ENCODE measurements at regions not wholly inside any gene's neighbourhood (a gene's known extent, or its start where the extent isn't known, plus 50 kb on each side); places are given as distances from the start of the nearest gene placed in this dataset.

DNA sequence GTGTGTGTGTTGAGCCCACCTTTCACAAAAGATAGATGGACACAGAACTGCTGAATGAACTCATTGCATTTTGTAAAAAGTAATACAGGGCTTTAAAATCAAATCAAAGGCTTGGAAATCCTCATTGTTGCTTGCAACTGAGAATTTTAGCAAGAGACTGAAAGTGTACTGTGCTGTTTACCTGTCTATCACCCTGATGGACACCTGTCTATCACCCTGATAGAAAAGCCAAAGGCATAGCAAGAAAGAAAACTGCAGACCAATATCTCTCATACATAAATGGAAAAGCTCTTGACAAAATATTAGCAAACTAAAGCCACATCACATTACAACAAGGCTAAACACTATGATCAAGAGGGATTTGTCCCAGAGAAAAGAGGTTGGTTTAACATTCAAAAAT is 107.5 kb upstream of the TMEM18 start:
- Histone ChIP-seq H3K27me3 (replicated peaks in 1 of 4; ENCODE audit: control extremely low read depth in 1 of 4, control insufficient read depth in 3 of 4, insufficient read depth in 4 of 4, low read length in 3 of 4) (no peaks in the 10 kb centered on the region), H3K4me2 (replicated peaks; ENCODE audit: low read depth, low read length, poor library complexity, severe bottlenecking) (no peak overlapping the region), H3K27ac (ENCODE audit: low read length in 2 of 2) (no peak overlapping the region), H3K4me3 (ENCODE audit: control extremely low read depth in 1 of 5, extremely low read depth in 1 of 5, insufficient read depth in 1 of 5, low read depth in 2 of 5, low read length in 4 of 5) (no peak overlapping the region), H3K9me3 (ENCODE audit: control extremely low read depth in 1 of 3, control insufficient read depth in 2 of 3, insufficient read depth in 1 of 3, low read length in 2 of 3) (peaks cover 0 to 19% (median 2%) of the 10 kb centered on the region in 3 donors), H3K79me2 (ENCODE audit: control insufficient read depth, insufficient read depth, low read length) (no peaks in the 10 kb centered on the region), H4K20me1 (ENCODE audit: control insufficient read depth, insufficient read depth, low read length, poor library complexity, severe bottlenecking) (no peaks in the 10 kb centered on the region), H3K4me1 (ENCODE audit: control insufficient read depth in 2 of 2, insufficient read depth in 2 of 2, low read length in 2 of 2) (no peaks in the 10 kb centered on the region), H3K36me3 (replicated peaks in 1 of 2; ENCODE audit: control extremely low read depth in 1 of 2, control insufficient read depth in 1 of 2, extremely low read depth in 1 of 2, insufficient read depth in 2 of 2, low read length in 1 of 2) (no peaks in the 10 kb centered on the region), H3K9ac (ENCODE audit: low read length) (no peak overlapping the region), H2AFZ (ENCODE audit: insufficient read depth, low read depth, low read length, poor library complexity, severe bottlenecking) (no peak overlapping the region)
- ChIA-PET CTCF (no interaction called here), POLR2A (no interaction called here)
- ATAC-seq (ENCODE audit: low read depth) (no peak), DNase-seq (no peak)
- Mint-ChIP-seq H3K9me3 (ENCODE audit: insufficient read depth) (peaks cover 2% of the 10 kb centered on the region), H3K4me3 (no peak overlapping the region), H3K4me1 (no peaks in the 10 kb centered on the region), H3K27me3 (peaks cover 3% of the 10 kb centered on the region), H3K27ac (no peak overlapping the region)
- TF ChIP-seq CTCF (IDR thresholded peaks at IDR 0.05) (no peak), EZH2 (IDR thresholded peaks at IDR 0.05; ENCODE audit: borderline replicate concordance, insufficient read depth, low read depth, low read length, poor library complexity, severe bottlenecking) (no peak)
- intact Hi-C loops (cut with micrococcal nuclease) = no loop called here

DNA sequence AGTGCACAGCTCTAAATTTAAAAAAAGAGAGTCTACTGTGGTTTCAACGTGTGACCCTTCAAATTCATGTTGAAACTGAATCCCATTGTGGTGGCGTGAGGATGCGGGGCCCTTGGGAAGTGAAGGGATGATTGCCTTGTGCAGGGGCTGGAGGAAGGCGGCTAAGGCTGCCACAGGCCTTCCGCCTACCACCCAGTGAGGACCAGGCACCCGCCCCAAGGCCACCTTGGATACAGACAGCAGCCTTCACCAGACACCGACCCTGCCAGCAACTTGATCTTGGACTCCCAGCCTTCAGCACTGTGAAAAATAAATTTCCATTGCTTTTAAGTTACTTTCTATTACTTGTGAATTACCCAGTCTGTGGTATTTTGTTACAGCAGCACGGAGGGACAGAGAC is 103.4 kb upstream of the TMEM18 start:
- POLR2A ChIA-PET = no interaction called here
- H3K27me3 ChIP-seq (replicated peaks in 1 of 4; ENCODE audit: control extremely low read depth in 1 of 4, control insufficient read depth in 3 of 4, insufficient read depth in 4 of 4, low read length in 3 of 4) = no peaks in the 10 kb centered on the region
- CTCF ChIA-PET = no interaction called here
- H3K4me2 ChIP-seq (replicated peaks; ENCODE audit: low read depth, low read length, poor library complexity, severe bottlenecking) = no peak overlapping the region
- Mint-ChIP-seq H3K27me3 (peaks cover 13% of the 10 kb centered on the region), H3K9me3 (ENCODE audit: insufficient read depth) (no peaks in the 10 kb centered on the region), H3K4me1 (no peaks in the 10 kb centered on the region), H3K4me3 (no peak overlapping the region), H3K27ac (no peak overlapping the region)
- intact Hi-C loops (cut with micrococcal nuclease) = no loop called here
- TF ChIP-seq EZH2 (IDR thresholded peaks at IDR 0.05; ENCODE audit: borderline replicate concordance, insufficient read depth, low read depth, low read length, poor library complexity, severe bottlenecking) (no peak), CTCF (IDR thresholded peaks at IDR 0.05) (no peak)
- no peaks in the 10 kb centered on the region for H3K36me3 ChIP-seq (replicated peaks in 1 of 2; ENCODE audit: control extremely low read depth in 1 of 2, control insufficient read depth in 1 of 2, extremely low read depth in 1 of 2, insufficient read depth in 2 of 2, low read length in 1 of 2)
- no peak overlapping the region for H3K9ac ChIP-seq (ENCODE audit: low read length)
- ATAC-seq (ENCODE audit: low read depth) (no peak), DNase-seq (no peak)
- H3K27ac ChIP-seq (ENCODE audit: low read length in 2 of 2) = no peak overlapping the region
- H3K4me1 ChIP-seq (ENCODE audit: control insufficient read depth in 2 of 2, insufficient read depth in 2 of 2, low read length in 2 of 2) = no peaks in the 10 kb centered on the region
- H3K9me3 ChIP-seq (ENCODE audit: control extremely low read depth in 1 of 3, control insufficient read depth in 2 of 3, insufficient read depth in 1 of 3, low read length in 2 of 3) = peaks cover 0 to 13% (median 2%) of the 10 kb centered on the region in 3 donors
- no peaks in the 10 kb centered on the region for H4K20me1 ChIP-seq (ENCODE audit: control insufficient read depth, insufficient read depth, low read length, poor library complexity, severe bottlenecking)
- WGBS (ENCODE audit: insufficient coverage) = 94% methylated on average over 8 of the region's 8 CpGs
- no peak overlapping the region for H3K4me3 ChIP-seq (ENCODE audit: control extremely low read depth in 1 of 5, extremely low read depth in 1 of 5, insufficient read depth in 1 of 5, low read depth in 2 of 5, low read length in 4 of 5)
- H2AFZ ChIP-seq (ENCODE audit: insufficient read depth, low read depth, low read length, poor library complexity, severe bottlenecking) = no peak overlapping the region
- H3K79me2 ChIP-seq (ENCODE audit: control insufficient read depth, insufficient read depth, low read length) = no peaks in the 10 kb centered on the region
